ENCODE measurements at regions not wholly inside any gene's neighbourhood (a gene's known extent, or its start where the extent isn't known, plus 50 kb on each side); places are given as distances from the start of the nearest gene placed in this dataset.

DNA sequence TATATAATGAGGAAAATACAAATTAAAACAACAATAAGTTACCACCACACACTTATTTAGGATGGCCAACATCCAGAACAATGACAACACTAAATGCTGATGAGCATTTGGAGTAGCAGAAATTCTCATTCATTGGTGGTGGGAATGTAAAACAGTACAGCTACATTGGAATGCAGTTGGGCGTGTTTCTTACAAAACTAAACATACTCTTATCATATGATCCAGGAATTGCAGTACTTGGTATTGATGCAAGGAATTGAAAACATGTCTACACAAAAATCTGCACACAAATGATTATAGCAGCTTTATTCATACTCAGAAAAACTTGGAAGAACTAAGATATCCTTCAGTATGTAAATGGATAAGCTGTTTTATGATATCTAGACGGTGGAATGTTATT is 594.2 kb downstream of the ZBBX start:
- DNase-seq (ENCODE audit: low read depth, low spot score), result no peak
- no peaks in the 10 kb centered on the region for H3K27me3 ChIP-seq (ENCODE audit: control insufficient read depth, extremely low read depth, insufficient read depth, low read length)
- no peak overlapping the region for H3K27ac ChIP-seq (ENCODE audit: control insufficient read depth, insufficient read depth, low read length)
- H3K4me3 ChIP-seq (ENCODE audit: control insufficient read depth in 2 of 3, extremely low read depth in 1 of 3, insufficient read depth in 2 of 3, low read depth in 1 of 3, low read length in 3 of 3), result no peak overlapping the region
- H3K79me2 ChIP-seq (ENCODE audit: control insufficient read depth, insufficient read depth, low read length), result no peaks in the 10 kb centered on the region
- H3K36me3 ChIP-seq (ENCODE audit: control insufficient read depth in 2 of 2, extremely low read depth in 1 of 2, insufficient read depth in 2 of 2, low read length in 2 of 2), result no peaks in the 10 kb centered on the region
- H3K9ac ChIP-seq (ENCODE audit: control insufficient read depth, extremely low read depth, insufficient read depth, low read length), result no peak overlapping the region
- no peak overlapping the region for H2AFZ ChIP-seq (ENCODE audit: control insufficient read depth, low read length)
- no peaks in the 10 kb centered on the region for H3K9me1 ChIP-seq (ENCODE audit: control insufficient read depth, extremely low read depth, insufficient read depth, low read length)
- no peak overlapping the region for H3K4me2 ChIP-seq (ENCODE audit: control insufficient read depth, extremely low read depth, insufficient read depth, low read depth, low read length)
- no peaks in the 10 kb centered on the region for H3K9me3 ChIP-seq (ENCODE audit: control insufficient read depth, low read depth, low read length)
- dilution Hi-C loops (cut with MboI; ENCODE audit: extremely low pct_ligation_motif_present, low sequenced_read_pairs), result no loop called here
- no peak for FAIRE-seq
- no peaks in the 10 kb centered on the region for H3K4me1 ChIP-seq (ENCODE audit: control insufficient read depth, extremely low read depth, insufficient read depth, low read length)
- no peak for TF ChIP-seq EZH2 (IDR thresholded peaks at IDR 0.05; ENCODE audit: low read length)
- TF ChIP-seq, protein P1, sequence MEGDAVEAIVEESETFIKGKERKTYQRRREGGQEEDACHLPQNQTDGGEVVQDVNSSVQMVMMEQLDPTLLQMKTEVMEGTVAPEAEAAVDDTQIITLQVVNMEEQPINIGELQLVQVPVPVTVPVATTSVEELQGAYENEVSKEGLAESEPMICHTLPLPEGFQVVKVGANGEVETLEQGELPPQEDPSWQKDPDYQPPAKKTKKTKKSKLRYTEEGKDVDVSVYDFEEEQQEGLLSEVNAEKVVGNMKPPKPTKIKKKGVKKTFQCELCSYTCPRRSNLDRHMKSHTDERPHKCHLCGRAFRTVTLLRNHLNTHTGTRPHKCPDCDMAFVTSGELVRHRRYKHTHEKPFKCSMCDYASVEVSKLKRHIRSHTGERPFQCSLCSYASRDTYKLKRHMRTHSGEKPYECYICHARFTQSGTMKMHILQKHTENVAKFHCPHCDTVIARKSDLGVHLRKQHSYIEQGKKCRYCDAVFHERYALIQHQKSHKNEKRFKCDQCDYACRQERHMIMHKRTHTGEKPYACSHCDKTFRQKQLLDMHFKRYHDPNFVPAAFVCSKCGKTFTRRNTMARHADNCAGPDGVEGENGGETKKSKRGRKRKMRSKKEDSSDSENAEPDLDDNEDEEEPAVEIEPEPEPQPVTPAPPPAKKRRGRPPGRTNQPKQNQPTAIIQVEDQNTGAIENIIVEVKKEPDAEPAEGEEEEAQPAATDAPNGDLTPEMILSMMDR (optimal IDR thresholded peaks at IDR 0.05 in 1 of 3, IDR thresholded peaks at IDR 0.05 in 1 of 3, conservative IDR thresholded peaks at IDR 0.05 in 1 of 3; ENCODE audit: extremely low read depth in 1 of 3, insufficient read depth in 2 of 3, low read length in 3 of 3), result no peak
- H4K20me1 ChIP-seq (ENCODE audit: control insufficient read depth, extremely low read depth, insufficient read depth, low read length), result no peaks in the 10 kb centered on the region

DNA sequence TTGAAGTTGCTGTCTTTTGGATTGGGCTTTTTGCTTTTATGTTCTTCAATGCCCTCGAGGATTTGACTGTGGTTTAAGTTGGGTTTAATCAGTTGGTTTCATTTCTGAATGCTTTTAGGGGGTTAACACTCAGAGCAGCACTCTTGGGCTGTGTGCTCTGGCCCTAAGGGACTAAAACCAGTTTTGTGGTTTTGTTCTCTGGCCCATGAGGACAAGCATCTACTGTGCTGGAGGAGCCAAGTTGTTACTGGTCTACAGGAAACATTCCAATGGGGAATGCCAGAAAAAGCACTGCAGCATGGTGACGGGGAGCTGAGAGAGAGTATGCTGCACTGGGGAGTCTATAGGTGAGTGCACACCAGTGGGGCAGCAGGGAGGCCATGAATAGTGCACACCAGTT is 596.9 kb downstream of the ZBBX start:
- TF ChIP-seq, protein P1 (optimal IDR thresholded peaks at IDR 0.05 in 1 of 3, IDR thresholded peaks at IDR 0.05 in 1 of 3, conservative IDR thresholded peaks at IDR 0.05 in 1 of 3; ENCODE audit: extremely low read depth in 1 of 3, insufficient read depth in 2 of 3, low read length in 3 of 3), result no peak
- no peak for TF ChIP-seq EZH2 (IDR thresholded peaks at IDR 0.05; ENCODE audit: low read length)
- H3K9me1 ChIP-seq (ENCODE audit: control insufficient read depth, extremely low read depth, insufficient read depth, low read length), result no peaks in the 10 kb centered on the region
- H4K20me1 ChIP-seq (ENCODE audit: control insufficient read depth, extremely low read depth, insufficient read depth, low read length), result no peaks in the 10 kb centered on the region
- H3K79me2 ChIP-seq (ENCODE audit: control insufficient read depth, insufficient read depth, low read length), result no peaks in the 10 kb centered on the region
- DNase-seq (ENCODE audit: low read depth, low spot score) (no peak), FAIRE-seq (no peak)
- H3K9ac ChIP-seq (ENCODE audit: control insufficient read depth, extremely low read depth, insufficient read depth, low read length), result no peak overlapping the region
- H3K4me1 ChIP-seq (ENCODE audit: control insufficient read depth, extremely low read depth, insufficient read depth, low read length), result no peaks in the 10 kb centered on the region
- no peaks in the 10 kb centered on the region for H3K36me3 ChIP-seq (ENCODE audit: control insufficient read depth in 2 of 2, extremely low read depth in 1 of 2, insufficient read depth in 2 of 2, low read length in 2 of 2)
- no peaks in the 10 kb centered on the region for H3K9me3 ChIP-seq (ENCODE audit: control insufficient read depth, low read depth, low read length)
- H3K4me2 ChIP-seq (ENCODE audit: control insufficient read depth, extremely low read depth, insufficient read depth, low read depth, low read length), result no peak overlapping the region
- dilution Hi-C loops (cut with MboI; ENCODE audit: extremely low pct_ligation_motif_present, low sequenced_read_pairs), result no loop called here
- no peaks in the 10 kb centered on the region for H3K27me3 ChIP-seq (ENCODE audit: control insufficient read depth, extremely low read depth, insufficient read depth, low read length)
- no peak overlapping the region for H2AFZ ChIP-seq (ENCODE audit: control insufficient read depth, low read length)
- no peak overlapping the region for H3K4me3 ChIP-seq (ENCODE audit: control insufficient read depth in 2 of 3, extremely low read depth in 1 of 3, insufficient read depth in 2 of 3, low read depth in 1 of 3, low read length in 3 of 3)
- no peak overlapping the region for H3K27ac ChIP-seq (ENCODE audit: control insufficient read depth, insufficient read depth, low read length)

All from keratinocyte (primary cell).